ENCODE measurements at regions not wholly inside any gene's neighbourhood (a gene's known extent, or its start where the extent isn't known, plus 50 kb on each side); places are given as distances from the start of the nearest gene placed in this dataset.

DNA sequence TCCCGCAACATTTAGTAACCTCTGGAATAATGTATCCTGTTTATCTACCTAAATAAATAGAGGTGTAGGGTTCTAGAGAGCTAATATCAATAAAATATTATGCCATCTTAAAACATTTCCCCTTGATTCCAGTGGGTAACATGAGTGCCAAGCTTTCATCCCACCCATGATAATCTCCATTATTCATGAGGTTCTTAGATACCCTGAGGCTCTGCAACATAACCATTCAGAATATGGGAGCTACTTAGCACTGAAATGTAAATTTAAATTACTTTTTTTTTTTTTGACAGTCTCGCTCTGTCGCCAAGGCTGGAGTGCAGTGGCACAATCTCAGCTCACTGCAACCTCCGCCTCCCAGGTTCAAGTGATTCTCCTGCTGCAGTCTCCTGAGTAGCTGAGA lies 832.7 kb downstream of the BRINP3 start:
- no peaks in the 10 kb centered on the region for H3K9me3 ChIP-seq (ENCODE audit: control insufficient read depth in 2 of 3, insufficient read depth in 1 of 3, low read length in 3 of 3)
- intact Hi-C loops (cut with DNase I), result no loop called here
- H3K9ac ChIP-seq (ENCODE audit: low read length in 3 of 3), result no peak overlapping the region
- H3K36me3 ChIP-seq (ENCODE audit: control insufficient read depth in 2 of 3, insufficient read depth in 3 of 3, low read length in 3 of 3), result no peaks in the 10 kb centered on the region
- no peaks in the 10 kb centered on the region for H3K27me3 ChIP-seq (ENCODE audit: control insufficient read depth, insufficient read depth, low read length)
- no peak overlapping the region for H3K4me3 ChIP-seq (ENCODE audit: low read length in 3 of 3)
- TF ChIP-seq, protein P1, sequence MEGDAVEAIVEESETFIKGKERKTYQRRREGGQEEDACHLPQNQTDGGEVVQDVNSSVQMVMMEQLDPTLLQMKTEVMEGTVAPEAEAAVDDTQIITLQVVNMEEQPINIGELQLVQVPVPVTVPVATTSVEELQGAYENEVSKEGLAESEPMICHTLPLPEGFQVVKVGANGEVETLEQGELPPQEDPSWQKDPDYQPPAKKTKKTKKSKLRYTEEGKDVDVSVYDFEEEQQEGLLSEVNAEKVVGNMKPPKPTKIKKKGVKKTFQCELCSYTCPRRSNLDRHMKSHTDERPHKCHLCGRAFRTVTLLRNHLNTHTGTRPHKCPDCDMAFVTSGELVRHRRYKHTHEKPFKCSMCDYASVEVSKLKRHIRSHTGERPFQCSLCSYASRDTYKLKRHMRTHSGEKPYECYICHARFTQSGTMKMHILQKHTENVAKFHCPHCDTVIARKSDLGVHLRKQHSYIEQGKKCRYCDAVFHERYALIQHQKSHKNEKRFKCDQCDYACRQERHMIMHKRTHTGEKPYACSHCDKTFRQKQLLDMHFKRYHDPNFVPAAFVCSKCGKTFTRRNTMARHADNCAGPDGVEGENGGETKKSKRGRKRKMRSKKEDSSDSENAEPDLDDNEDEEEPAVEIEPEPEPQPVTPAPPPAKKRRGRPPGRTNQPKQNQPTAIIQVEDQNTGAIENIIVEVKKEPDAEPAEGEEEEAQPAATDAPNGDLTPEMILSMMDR (IDR thresholded peaks at IDR 0.05; ENCODE audit: borderline replicate concordance, extremely low read depth, insufficient read depth), result no peak
- H3K4me1 ChIP-seq (ENCODE audit: control insufficient read depth in 2 of 3, insufficient read depth in 2 of 3, low read depth in 1 of 3, low read length in 3 of 3), result no peaks in the 10 kb centered on the region
- no peak for FAIRE-seq
- DNase-seq, result no peak
- no peak overlapping the region for H3K27ac ChIP-seq (ENCODE audit: low read depth in 2 of 2, low read length in 2 of 2)

DNA sequence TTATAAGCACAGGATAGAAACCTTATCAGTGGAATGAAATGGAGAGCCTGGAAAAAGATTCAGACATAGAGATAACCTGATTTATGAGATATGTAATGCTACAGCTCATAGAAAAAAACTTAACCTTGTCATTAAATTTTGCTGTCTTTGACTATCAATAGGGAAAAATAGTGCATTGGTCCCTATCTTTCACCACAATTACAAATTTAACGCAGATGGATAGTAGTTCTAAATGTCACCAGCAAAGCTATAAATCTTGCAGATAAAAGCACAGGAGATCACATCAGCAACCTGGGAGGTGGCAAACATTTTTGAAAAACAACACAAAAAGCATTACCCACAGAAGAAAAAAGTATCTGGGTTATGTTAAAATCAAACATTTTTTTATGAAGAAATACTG lies 831.6 kb downstream of the BRINP3 start:
- intact Hi-C loops (cut with DNase I), result no loop called here
- FAIRE-seq, result no peak
- Histone ChIP-seq H3K4me1 (ENCODE audit: control insufficient read depth in 2 of 3, insufficient read depth in 2 of 3, low read depth in 1 of 3, low read length in 3 of 3) (no peaks in the 10 kb centered on the region), H3K27ac (ENCODE audit: low read depth in 2 of 2, low read length in 2 of 2) (no peak overlapping the region), H3K36me3 (ENCODE audit: control insufficient read depth in 2 of 3, insufficient read depth in 3 of 3, low read length in 3 of 3) (no peaks in the 10 kb centered on the region), H3K27me3 (ENCODE audit: control insufficient read depth, insufficient read depth, low read length) (no peaks in the 10 kb centered on the region), H3K4me3 (ENCODE audit: low read length in 3 of 3) (no peak overlapping the region), H3K9me3 (ENCODE audit: control insufficient read depth in 2 of 3, insufficient read depth in 1 of 3, low read length in 3 of 3) (no peaks in the 10 kb centered on the region), H3K9ac (ENCODE audit: low read length in 3 of 3) (no peak overlapping the region)
- no peak for DNase-seq
- TF ChIP-seq, protein P1 (IDR thresholded peaks at IDR 0.05; ENCODE audit: borderline replicate concordance, extremely low read depth, insufficient read depth), result no peak

DNA sequence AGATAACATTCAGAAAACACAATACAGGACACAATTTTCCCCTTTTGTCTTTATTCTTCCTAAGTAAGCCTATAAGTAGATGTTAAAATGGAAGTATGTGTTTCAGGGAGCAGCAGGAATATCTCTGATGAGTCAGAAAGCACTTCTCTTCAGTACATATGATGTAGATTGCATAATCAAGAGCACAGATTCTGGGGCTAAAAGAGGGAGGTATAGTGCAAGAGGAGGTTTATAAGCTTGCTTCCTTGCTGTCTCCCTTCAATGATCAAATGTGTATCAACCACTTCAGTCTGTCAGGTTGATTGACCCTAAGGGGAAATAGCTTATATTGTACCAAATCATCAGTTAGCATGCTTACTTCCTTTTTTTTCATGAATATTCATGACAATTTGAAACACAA lies 822.8 kb downstream of the BRINP3 start:
- Histone ChIP-seq H3K27ac (ENCODE audit: low read depth in 2 of 2, low read length in 2 of 2) (no peak overlapping the region), H3K4me3 (ENCODE audit: low read length in 3 of 3) (no peak overlapping the region), H3K9ac (ENCODE audit: low read length in 3 of 3) (no peak overlapping the region), H3K9me3 (ENCODE audit: control insufficient read depth in 2 of 3, insufficient read depth in 1 of 3, low read length in 3 of 3) (no peaks in the 10 kb centered on the region), H3K36me3 (ENCODE audit: control insufficient read depth in 2 of 3, insufficient read depth in 3 of 3, low read length in 3 of 3) (no peaks in the 10 kb centered on the region), H3K27me3 (ENCODE audit: control insufficient read depth, insufficient read depth, low read length) (no peaks in the 10 kb centered on the region), H3K4me1 (ENCODE audit: control insufficient read depth in 2 of 3, insufficient read depth in 2 of 3, low read depth in 1 of 3, low read length in 3 of 3) (no peaks in the 10 kb centered on the region)
- intact Hi-C loops (cut with DNase I), result no loop called here
- DNase-seq, result no peak
- TF ChIP-seq, protein P1 (IDR thresholded peaks at IDR 0.05; ENCODE audit: borderline replicate concordance, extremely low read depth, insufficient read depth), result no peak
- FAIRE-seq, result no peak
